ENCODE measurements at regions not wholly inside any gene's neighbourhood (a gene's known extent, or its start where the extent isn't known, plus 50 kb on each side); places are given as distances from the start of the nearest gene placed in this dataset.
"Not testable (repeated sequence)": the region's sequence is repeated elsewhere in the genome, so short reads cannot be mapped to it uniquely, and the experiment has no call there.

DNA sequence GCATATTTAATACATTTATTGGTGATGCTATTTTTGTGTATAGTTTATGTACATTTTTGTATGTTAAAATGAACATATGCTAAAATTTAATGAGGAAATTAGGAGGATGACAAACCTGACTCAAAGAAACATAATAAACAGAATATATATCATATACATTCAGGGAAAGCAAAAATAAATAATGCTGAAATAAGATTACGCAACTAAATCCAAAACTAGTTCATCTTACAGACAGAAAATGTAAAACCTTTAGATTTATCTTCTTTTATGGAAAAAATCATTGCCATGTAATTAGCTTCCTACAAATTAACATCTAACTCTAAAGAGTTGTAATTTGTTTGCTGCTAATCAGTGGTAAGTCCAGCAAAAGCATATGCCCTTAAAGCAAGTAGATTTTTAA is 216.5 kb downstream of the PTN start:
- Histone ChIP-seq H3K4me3 (no peak overlapping the region), H3K9me3 (no peaks in the 10 kb centered on the region), H3K4me1 (no peaks in the 10 kb centered on the region), H3K27ac (no peak overlapping the region), H3K36me3 (ENCODE audit: insufficient read depth in 1 of 2, low read depth in 1 of 2) (no peaks in the 10 kb centered on the region), H3K27me3 (ENCODE audit: insufficient read depth in 3 of 3, low read length in 2 of 3) (peaks cover 0 to 2% (median 0%) of the 10 kb centered on the region in 3 donors)
- TF ChIP-seq, protein P1, sequence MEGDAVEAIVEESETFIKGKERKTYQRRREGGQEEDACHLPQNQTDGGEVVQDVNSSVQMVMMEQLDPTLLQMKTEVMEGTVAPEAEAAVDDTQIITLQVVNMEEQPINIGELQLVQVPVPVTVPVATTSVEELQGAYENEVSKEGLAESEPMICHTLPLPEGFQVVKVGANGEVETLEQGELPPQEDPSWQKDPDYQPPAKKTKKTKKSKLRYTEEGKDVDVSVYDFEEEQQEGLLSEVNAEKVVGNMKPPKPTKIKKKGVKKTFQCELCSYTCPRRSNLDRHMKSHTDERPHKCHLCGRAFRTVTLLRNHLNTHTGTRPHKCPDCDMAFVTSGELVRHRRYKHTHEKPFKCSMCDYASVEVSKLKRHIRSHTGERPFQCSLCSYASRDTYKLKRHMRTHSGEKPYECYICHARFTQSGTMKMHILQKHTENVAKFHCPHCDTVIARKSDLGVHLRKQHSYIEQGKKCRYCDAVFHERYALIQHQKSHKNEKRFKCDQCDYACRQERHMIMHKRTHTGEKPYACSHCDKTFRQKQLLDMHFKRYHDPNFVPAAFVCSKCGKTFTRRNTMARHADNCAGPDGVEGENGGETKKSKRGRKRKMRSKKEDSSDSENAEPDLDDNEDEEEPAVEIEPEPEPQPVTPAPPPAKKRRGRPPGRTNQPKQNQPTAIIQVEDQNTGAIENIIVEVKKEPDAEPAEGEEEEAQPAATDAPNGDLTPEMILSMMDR (IDR thresholded peaks at IDR 0.05), result no peak
- intact Hi-C loops (cut with DNase I), result no loop called here
- 46 to 95% (median 56%) methylated on average over 1 of the region's 1 CpG for WGBS, 3 donors
- DNase-seq (no peak), ATAC-seq (no peak)

DNA sequence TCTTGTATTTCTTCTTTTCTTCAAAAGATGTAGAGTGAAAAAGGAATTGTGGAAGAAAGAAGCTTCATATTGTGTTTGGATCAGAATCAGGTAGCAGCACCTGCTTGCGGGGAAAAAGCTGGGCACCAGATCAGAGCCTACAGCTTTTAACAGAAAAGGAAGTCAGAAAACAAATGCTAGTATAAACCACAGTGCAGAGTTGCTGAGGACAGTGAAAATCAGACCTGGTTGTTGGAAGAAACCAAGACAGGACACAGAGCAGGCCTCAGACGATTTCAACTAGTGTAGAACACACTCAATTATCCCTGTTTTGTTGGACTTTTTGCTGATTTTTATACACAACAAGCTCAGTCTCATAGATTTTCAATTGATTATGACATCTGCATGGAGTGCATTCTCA is 221.4 kb downstream of the PTN start:
- TF ChIP-seq, protein P1 (IDR thresholded peaks at IDR 0.05), result no peak
- H3K9me3 ChIP-seq, result no peaks in the 10 kb centered on the region
- intact Hi-C loops (cut with DNase I), result no loop called here
- no peak overlapping the region for H3K27ac ChIP-seq
- DNase-seq (no peak), ATAC-seq (no peak)
- WGBS, 3 donors, result 75 to 87% (median 80%) methylated on average over 2 of the region's 2 CpGs
- no peak overlapping the region for H3K4me3 ChIP-seq
- no peaks in the 10 kb centered on the region for H3K36me3 ChIP-seq (ENCODE audit: insufficient read depth in 1 of 2, low read depth in 1 of 2)
- peaks cover 0 to 2% (median 0%) of the 10 kb centered on the region in 3 donors for H3K27me3 ChIP-seq (ENCODE audit: insufficient read depth in 3 of 3, low read length in 2 of 3)
- H3K4me1 ChIP-seq, result no peaks in the 10 kb centered on the region

DNA sequence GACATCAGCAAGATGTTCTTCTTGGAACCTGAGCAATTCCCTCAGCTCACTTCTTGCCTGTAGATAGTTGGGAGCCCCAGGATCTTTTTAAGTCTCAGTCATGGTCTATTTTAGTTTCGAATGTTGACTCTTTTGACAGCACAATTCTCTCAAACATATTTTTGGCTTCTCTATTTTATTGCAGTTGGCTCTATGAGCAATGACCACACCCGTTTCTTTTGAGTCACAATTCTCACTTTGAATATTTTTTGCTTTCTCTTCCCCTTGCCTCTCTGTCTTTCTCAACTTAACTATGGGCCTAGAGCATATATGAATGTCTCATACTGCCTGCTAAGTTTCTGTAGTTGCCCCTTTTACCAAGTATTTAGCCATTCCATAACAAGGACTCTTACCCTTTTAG is 222.8 kb downstream of the PTN start:
- Histone ChIP-seq H3K4me1 (no peaks in the 10 kb centered on the region), H3K4me3 (no peak overlapping the region), H3K9me3 (no peaks in the 10 kb centered on the region), H3K27me3 (ENCODE audit: insufficient read depth in 3 of 3, low read length in 2 of 3) (peaks cover 0 to 2% (median 0%) of the 10 kb centered on the region in 3 donors), H3K36me3 (ENCODE audit: insufficient read depth in 1 of 2, low read depth in 1 of 2) (no peaks in the 10 kb centered on the region), H3K27ac (no peak overlapping the region)
- TF ChIP-seq, protein P1 (IDR thresholded peaks at IDR 0.05), result no peak
- intact Hi-C loops (cut with DNase I), result no loop called here
- DNase-seq (no peak), ATAC-seq (no peak)
- 54 to 61% (median 61%) methylated on average over 2 of the region's 2 CpGs for WGBS, 3 donors

DNA sequence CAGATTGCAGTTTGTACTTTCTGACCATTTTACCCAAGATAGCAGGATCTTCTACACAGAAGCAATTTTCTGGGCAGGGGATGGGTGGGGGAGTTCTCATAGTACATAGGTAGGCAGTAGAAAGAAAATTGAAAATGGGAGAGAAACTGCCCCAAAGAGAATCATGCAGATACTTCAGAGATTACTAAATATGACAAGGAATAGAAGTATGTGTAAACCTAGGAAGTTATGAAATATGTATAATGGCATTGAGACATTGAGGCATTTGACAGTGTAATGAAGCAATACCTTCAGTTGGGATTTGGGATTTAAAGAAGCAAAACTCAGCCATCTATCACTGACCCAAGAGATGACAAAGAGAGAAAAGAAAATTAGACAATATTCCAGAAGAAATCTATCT is 233.0 kb downstream of the PTN start:
- TF ChIP-seq, protein P1 (IDR thresholded peaks at IDR 0.05), result no peak
- H3K27ac ChIP-seq, result no peak overlapping the region
- no peaks in the 10 kb centered on the region for H3K4me1 ChIP-seq
- intact Hi-C loops (cut with DNase I), result no loop called here
- H3K27me3 ChIP-seq (ENCODE audit: insufficient read depth in 3 of 3, low read length in 2 of 3), result no peaks in the 10 kb centered on the region
- no peak overlapping the region for H3K4me3 ChIP-seq
- ATAC-seq (no peak), DNase-seq (no peak)
- no peaks in the 10 kb centered on the region for H3K9me3 ChIP-seq
- H3K36me3 ChIP-seq (ENCODE audit: insufficient read depth in 1 of 2, low read depth in 1 of 2), result no peaks in the 10 kb centered on the region

DNA sequence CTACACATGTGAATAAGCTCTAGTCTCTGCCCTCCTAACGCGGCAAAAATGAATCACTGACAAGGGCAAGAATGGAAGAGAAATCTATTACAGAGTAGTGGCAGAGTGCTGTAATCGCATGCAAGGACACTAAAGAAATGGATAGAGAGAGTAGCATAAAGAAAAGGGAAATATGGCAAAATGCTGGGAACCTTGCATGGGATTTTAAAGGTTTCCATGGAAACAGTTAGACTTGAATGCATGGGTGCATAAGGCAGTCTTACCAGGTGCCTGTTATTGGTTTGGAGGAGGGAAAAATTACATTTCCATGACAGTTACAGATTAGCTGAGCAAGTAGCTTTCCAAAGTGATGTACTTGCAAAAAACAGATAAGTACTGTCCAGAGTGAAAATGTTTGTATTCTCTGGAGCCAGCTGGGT is 233.4 kb downstream of the PTN start:
- ATAC-seq, result no peak
- TF ChIP-seq, protein P1 (IDR thresholded peaks at IDR 0.05), result no peak
- no peak overlapping the region for H3K27ac ChIP-seq
- H3K27me3 ChIP-seq (ENCODE audit: insufficient read depth in 3 of 3, low read length in 2 of 3), result no peaks in the 10 kb centered on the region
- H3K4me1 ChIP-seq, result no peaks in the 10 kb centered on the region
- WGBS, 3 donors, result 80 to 82% (median 81%) methylated on average over 3 of the region's 3 CpGs
- no peaks in the 10 kb centered on the region for H3K36me3 ChIP-seq (ENCODE audit: insufficient read depth in 1 of 2, low read depth in 1 of 2)
- no peaks in the 10 kb centered on the region for H3K9me3 ChIP-seq
- intact Hi-C loops (cut with DNase I), result no loop called here
- DNase-seq, result no peak
- H3K4me3 ChIP-seq, result no peak overlapping the region

DNA sequence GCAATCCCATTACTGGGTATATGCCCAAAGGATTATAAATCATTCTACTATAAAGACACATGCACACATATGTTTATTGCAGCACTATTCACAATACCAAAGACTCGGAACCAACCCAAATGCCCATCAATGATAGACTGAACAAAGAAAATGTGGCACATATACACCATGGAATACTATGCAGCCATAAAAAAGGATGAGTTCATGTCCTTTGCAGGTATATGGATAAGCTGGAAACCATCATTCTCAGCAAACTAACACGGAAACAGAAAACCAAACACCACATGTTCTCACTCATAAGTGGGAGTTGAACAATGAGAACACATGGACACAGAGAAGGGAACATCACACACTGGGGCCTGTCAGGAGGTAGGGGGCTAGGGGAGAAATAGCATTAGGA is 235.7 kb downstream of the PTN start:
- H3K9me3 ChIP-seq; H3K27me3 ChIP-seq (ENCODE audit: insufficient read depth in 3 of 3, low read length in 2 of 3); H3K4me1 ChIP-seq; ATAC-seq; H3K4me3 ChIP-seq; H3K27ac ChIP-seq; DNase-seq; H3K36me3 ChIP-seq (ENCODE audit: insufficient read depth in 1 of 2, low read depth in 1 of 2); intact Hi-C loops (cut with DNase I): not testable (repeated sequence)
- 79 to 86% (median 80%) methylated on average over 2 of the region's 2 CpGs for WGBS, 3 donors

DNA sequence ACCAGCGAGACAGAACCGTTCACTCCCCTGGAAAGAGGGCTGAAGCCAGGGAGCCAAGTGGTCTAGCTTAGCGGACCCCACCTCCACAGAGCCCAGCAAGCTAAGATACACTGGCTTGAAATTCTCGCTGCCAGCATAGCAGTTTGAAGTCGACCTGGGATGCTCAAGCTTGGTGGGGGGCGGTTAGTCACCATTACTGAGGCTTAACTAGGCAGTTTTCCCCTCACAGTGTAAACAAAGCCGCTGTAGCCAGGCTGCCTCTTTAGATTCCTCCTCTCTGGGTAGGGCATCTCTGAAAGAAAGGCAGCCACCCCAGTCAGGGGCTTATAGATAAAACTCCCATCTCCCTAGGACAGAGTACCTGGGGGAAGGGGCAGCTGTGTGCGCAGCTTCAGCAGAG is 235.1 kb downstream of the CHRM2 start:
- ATAC-seq; H3K27ac ChIP-seq; H3K36me3 ChIP-seq (ENCODE audit: insufficient read depth in 1 of 2, low read depth in 1 of 2); DNase-seq; H3K4me1 ChIP-seq; H3K4me3 ChIP-seq; H3K9me3 ChIP-seq; intact Hi-C loops (cut with DNase I); H3K27me3 ChIP-seq (ENCODE audit: insufficient read depth in 3 of 3, low read length in 2 of 3): not testable (repeated sequence)
- WGBS, 3 donors, result 78 to 80% (median 79%) methylated on average over 8 of the region's 8 CpGs

Measured in psoas muscle (tissue), 7 donors.